C4-2B (cell line): ENCODE measurements at regions not wholly inside any gene's neighbourhood (a gene's known extent, or its start where the extent isn't known, plus 50 kb on each side); places are given as distances from the start of the nearest gene placed in this dataset.

Experiments
- H3K27ac ChIP-seq: fragments of 450-650 bp; 2 replicates; pipeline ENCODE4 v1.5.1; 2017
- CTCF ChIP-seq: fragments of 450-650 bp; conservative IDR thresholded peaks from 2 replicates; pipeline ENCODE4 v1.5.1; 2017; ENCODE audit warnings: mild to moderate bottlenecking
- ZFX ChIP-seq: fragments of 450-650 bp; IDR thresholded peaks from 2 replicates; pipeline ENCODE4 v1.6.1; 2017

- TF ChIP-seq CTCF (peak; percentile 13), ZFX (no peak)
- no peak overlapping the region for H3K27ac ChIP-seq
Observed at GRCh38 chr2:18482666-18483065, 77.8 kb downstream of the RDH14 start.

DNA sequence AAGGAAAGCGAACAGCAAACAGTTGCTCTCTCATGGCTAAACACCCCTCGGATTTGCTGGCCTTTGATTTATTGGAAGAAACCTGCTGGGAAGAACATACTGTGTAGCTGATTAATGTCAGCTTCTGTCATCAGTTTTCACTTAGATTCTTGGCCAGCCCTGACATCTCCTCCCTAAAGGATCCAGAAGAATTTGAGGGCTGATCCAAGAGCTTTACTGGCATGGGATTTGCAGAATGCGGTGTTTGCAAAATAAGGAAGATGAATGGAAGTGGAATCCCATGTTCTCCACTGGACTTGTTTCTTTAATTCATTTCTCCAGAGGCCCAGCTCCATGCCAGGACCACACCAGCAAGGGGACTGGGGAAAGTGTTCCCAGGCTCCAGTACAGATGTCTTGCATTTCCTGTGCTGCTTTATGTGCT, 80.5 kb downstream of the RDH14 start:
- TF ChIP-seq CTCF: no peak
- TF ChIP-seq ZFX: no peak
- no peak overlapping the region for H3K27ac ChIP-seq

DNA sequence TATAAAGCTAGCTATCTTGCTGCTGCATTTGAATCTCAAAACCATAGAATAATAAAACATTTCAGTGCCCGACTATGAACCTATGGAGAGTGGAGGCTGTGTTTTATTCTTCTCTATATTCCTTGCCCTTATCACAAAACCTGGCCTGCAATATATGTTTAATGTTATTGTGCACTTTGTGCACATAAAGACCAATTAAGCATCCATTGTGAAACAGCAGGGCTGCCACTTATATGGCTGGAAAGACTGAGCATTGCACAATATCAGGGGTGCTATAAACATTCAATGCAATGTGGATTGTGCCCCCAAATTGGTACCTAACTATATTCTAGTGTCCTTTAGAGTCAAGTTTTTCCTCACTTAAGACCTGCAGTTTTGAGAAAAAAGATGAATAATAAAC, 83.2 kb downstream of the RDH14 start:
- TF ChIP-seq CTCF: no peak
- no peak for TF ChIP-seq ZFX
- no peak overlapping the region for H3K27ac ChIP-seq

DNA sequence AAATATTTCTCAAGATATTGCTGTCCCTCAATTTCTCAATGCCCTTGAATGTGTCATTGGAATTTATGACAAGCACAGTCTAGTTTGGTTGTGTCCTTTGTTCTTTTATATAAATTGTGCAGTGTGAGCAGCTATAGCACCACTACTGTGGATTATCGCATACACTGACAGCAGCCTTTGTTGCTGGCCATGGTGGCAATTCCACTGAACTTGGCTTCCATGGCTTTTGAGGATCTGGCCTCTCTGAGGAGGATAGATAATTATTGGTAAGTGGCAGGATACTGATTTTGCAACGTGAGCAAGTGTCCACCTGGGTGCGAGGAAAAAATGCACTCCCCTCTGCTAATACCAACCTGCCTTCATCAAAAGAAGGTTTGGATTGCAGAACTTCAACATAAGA, 84.0 kb downstream of the RDH14 start:
- TF ChIP-seq CTCF: no peak
- H3K27ac ChIP-seq: no peak overlapping the region

DNA sequence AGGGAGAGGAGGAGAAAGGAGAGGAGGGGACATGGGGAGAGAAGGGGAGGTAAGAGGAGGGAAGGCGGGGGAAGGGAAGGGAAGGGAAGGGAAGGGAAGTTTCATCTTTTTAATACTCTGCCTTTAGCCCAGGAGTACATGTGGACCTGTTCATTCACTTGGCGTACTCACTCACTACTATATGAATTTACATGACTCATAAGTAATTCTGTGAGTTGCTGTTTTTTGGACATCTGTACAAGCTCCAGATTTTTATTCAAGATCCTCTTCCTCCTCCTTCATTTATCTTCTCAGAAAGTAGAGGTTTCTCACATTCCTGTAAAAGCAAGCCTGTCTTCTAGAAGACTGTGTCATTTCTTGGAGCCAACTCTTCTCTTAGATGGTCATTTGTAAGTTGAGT, 84.6 kb downstream of the RDH14 start:
- H3K27ac ChIP-seq: no peak overlapping the region
- TF ChIP-seq CTCF: no peak
- no peak for TF ChIP-seq ZFX

GRCh38 chr2:18474700-18475099, 85.8 kb downstream of the RDH14 start:
- TF ChIP-seq ZFX (no peak), CTCF (no peak)
- no peak overlapping the region for H3K27ac ChIP-seq

DNA sequence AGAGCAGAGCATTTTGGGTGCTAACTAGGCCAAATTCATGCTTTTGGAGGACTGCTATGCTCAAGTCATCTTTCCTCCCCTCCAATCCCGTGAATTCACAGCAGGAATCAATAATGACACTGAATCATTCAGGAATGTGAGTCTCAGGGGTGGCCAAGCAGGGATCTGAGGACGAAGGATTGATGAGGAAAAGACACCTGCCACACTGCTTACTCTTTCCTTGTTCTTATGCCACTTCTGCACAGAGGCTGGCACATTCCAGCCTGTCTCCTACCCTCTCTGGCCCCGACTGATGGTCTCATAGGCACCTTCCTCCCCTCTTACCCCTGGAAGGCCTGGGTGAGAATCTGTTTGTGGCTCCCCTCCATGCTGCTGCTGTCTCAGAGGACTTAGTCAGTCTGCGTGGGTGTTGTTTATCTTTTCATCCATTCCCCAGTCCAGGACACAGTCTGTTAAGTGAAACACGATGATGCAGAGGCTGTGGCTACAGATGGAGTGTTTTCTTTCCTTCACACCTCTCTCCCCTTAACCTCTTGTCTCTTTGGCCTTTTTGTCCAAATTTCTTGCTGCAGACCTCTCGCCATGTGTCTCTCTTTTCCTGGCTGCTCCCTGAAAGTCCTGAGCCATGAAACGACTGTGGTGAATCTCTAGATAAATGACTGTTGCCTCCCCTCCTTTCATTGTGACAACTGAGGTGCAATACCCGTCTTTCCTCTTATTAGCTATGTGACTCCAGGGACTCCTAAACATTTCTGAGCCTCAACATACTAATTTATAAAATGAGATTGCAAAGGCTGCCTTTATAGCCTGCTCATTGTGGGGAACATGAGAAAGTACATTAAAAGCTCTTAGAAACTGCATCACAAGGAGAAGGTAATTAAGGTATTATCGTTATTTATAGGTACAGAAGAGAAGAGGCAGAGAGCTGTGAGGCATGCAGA, 86.9 kb downstream of the RDH14 start:
- no peak overlapping the region for H3K27ac ChIP-seq
- TF ChIP-seq CTCF (no peak), ZFX (no peak)
